ENCODE measurements at regions not wholly inside any gene's neighbourhood (a gene's known extent, or its start where the extent isn't known, plus 50 kb on each side); places are given as distances from the start of the nearest gene placed in this dataset.

DNA sequence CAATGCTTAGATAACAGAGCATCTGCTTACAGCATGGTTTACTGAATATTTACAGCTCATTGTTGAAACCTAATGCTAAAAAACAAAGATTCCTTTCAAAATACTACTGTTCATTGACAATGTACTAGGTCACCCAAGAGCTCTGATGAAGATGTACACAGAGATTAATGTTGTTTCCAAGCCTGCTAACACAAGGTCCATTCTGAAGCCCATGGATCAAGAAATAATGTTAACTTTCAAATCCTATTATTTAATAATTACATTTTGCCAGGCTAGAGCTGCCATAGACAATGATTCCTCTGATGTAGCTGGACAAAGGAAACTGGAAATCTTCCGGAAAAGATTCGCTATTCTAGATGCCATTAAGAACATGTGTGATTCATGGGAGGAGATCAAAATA, 355.6 kb downstream of the TENT5A start:
- no peak for TF ChIP-seq POLR2A (IDR thresholded peaks at IDR 0.05)
- TF ChIP-seq, protein P1, sequence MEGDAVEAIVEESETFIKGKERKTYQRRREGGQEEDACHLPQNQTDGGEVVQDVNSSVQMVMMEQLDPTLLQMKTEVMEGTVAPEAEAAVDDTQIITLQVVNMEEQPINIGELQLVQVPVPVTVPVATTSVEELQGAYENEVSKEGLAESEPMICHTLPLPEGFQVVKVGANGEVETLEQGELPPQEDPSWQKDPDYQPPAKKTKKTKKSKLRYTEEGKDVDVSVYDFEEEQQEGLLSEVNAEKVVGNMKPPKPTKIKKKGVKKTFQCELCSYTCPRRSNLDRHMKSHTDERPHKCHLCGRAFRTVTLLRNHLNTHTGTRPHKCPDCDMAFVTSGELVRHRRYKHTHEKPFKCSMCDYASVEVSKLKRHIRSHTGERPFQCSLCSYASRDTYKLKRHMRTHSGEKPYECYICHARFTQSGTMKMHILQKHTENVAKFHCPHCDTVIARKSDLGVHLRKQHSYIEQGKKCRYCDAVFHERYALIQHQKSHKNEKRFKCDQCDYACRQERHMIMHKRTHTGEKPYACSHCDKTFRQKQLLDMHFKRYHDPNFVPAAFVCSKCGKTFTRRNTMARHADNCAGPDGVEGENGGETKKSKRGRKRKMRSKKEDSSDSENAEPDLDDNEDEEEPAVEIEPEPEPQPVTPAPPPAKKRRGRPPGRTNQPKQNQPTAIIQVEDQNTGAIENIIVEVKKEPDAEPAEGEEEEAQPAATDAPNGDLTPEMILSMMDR (IDR thresholded peaks at IDR 0.05), result no peak
